ENCODE measurements at regions not wholly inside any gene's neighbourhood (a gene's known extent, or its start where the extent isn't known, plus 50 kb on each side); places are given as distances from the start of the nearest gene placed in this dataset.

- no peaks in the 10 kb centered on the region for H3K27me3 ChIP-seq (ENCODE audit: insufficient read depth, low read length)
- peaks cover 20% of the 10 kb centered on the region; the same call in 1 of the 2 replicates for H3K9me3 ChIP-seq (ENCODE audit: insufficient read depth, low read depth, low read length)
- H3K9ac ChIP-seq (ENCODE audit: low read depth, low read length), result no peak overlapping the region
- peaks cover 15% of the 10 kb centered on the region; the same call in 1 of the 2 replicates for H3K4me1 ChIP-seq (ENCODE audit: insufficient read depth, low read length)
- no peak overlapping the region for H3K27ac ChIP-seq (ENCODE audit: low read length)
- no peak overlapping the region for H3K4me3 ChIP-seq (ENCODE audit: low read length)
- no peaks in the 10 kb centered on the region; the same call in 1 of the 2 replicates for H3K36me3 ChIP-seq (ENCODE audit: insufficient read depth, low read depth, low read length)
These were observed 744.9 kb upstream of the B3GALT2 start for GRCh38 chr1:193931356-193931755.

GRCh38 chr1:193929374-193930033, 743.1 kb upstream of the B3GALT2 start:
- Histone ChIP-seq H3K4me1 (ENCODE audit: insufficient read depth, low read length) (peaks cover 15% of the 10 kb centered on the region; the same call in 1 of the 2 replicates), H3K36me3 (ENCODE audit: insufficient read depth, low read depth, low read length) (no peaks in the 10 kb centered on the region; the same call in 1 of the 2 replicates), H3K9ac (ENCODE audit: low read depth, low read length) (no peak overlapping the region), H3K27me3 (ENCODE audit: insufficient read depth, low read length) (no peaks in the 10 kb centered on the region), H3K4me3 (ENCODE audit: low read length) (no peak overlapping the region; the same call in 1 of the 2 replicates), H3K27ac (ENCODE audit: low read length) (no peak overlapping the region), H3K9me3 (ENCODE audit: insufficient read depth, low read depth, low read length) (peaks cover 15% of the 10 kb centered on the region; the same call in 1 of the 2 replicates)

- Histone ChIP-seq H3K27ac (ENCODE audit: low read length) (no peak overlapping the region), H3K4me3 (ENCODE audit: low read length) (no peak overlapping the region), H3K27me3 (ENCODE audit: insufficient read depth, low read length) (no peaks in the 10 kb centered on the region), H3K9ac (ENCODE audit: low read depth, low read length) (no peak overlapping the region), H3K4me1 (ENCODE audit: insufficient read depth, low read length) (peaks cover 15% of the 10 kb centered on the region; the same call in 1 of the 2 replicates), H3K9me3 (ENCODE audit: insufficient read depth, low read depth, low read length) (peaks cover 15% of the 10 kb centered on the region; the same call in 1 of the 2 replicates), H3K36me3 (ENCODE audit: insufficient read depth, low read depth, low read length) (no peaks in the 10 kb centered on the region; the same call in 1 of the 2 replicates)
These were observed 741.1 kb upstream of the B3GALT2 start for GRCh38 chr1:193927550-193927949.

- no peak overlapping the region for H3K9ac ChIP-seq (ENCODE audit: low read depth, low read length)
- H3K27me3 ChIP-seq (ENCODE audit: insufficient read depth, low read length), result no peaks in the 10 kb centered on the region
- peaks cover 15% of the 10 kb centered on the region; the same call in 1 of the 2 replicates for H3K4me1 ChIP-seq (ENCODE audit: insufficient read depth, low read length)
- peaks cover 15% of the 10 kb centered on the region; the same call in 1 of the 2 replicates for H3K9me3 ChIP-seq (ENCODE audit: insufficient read depth, low read depth, low read length)
- no peak overlapping the region for H3K27ac ChIP-seq (ENCODE audit: low read length)
- no peak overlapping the region for H3K4me3 ChIP-seq (ENCODE audit: low read length)
- H3K36me3 ChIP-seq (ENCODE audit: insufficient read depth, low read depth, low read length), result no peaks in the 10 kb centered on the region; the same call in 1 of the 2 replicates
These were observed 740.5 kb upstream of the B3GALT2 start for GRCh38 chr1:193926956-193927355.

- Histone ChIP-seq H3K27me3 (ENCODE audit: insufficient read depth, low read length) (no peaks in the 10 kb centered on the region), H3K9me3 (ENCODE audit: insufficient read depth, low read depth, low read length) (no peaks in the 10 kb centered on the region; the same call in 1 of the 2 replicates), H3K4me1 (ENCODE audit: insufficient read depth, low read length) (peaks cover 10% of the 10 kb centered on the region), H3K27ac (ENCODE audit: low read length) (no peak overlapping the region), H3K9ac (ENCODE audit: low read depth, low read length) (no peak overlapping the region), H3K36me3 (ENCODE audit: insufficient read depth, low read depth, low read length) (no peaks in the 10 kb centered on the region), H3K4me3 (ENCODE audit: low read length) (no peak overlapping the region)
These were observed 733.4 kb upstream of the B3GALT2 start for GRCh38 chr1:193919827-193920226.

DNA sequence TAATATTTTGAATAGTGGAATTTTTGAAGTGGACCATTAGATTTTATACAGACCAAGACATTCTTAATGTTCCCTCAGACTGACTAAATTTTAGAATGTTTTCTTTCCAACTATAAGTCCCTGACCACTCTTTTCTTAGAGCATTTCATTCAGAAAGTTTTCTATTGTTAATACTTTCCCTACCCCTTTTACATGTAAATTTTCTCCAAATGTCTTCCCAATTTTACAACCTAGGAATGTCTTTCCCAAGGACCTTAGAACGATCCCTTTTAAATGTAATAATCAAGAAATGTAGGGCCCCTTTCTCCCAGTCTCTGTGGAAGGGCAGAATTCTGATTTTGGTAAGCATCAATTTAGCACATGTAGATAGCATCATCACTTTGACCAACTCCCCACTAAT, 730.0 kb upstream of the B3GALT2 start:
- no peaks in the 10 kb centered on the region for H3K9me3 ChIP-seq (ENCODE audit: insufficient read depth, low read depth, low read length)
- H3K4me3 ChIP-seq (ENCODE audit: low read length), result no peak overlapping the region
- no peaks in the 10 kb centered on the region for H3K36me3 ChIP-seq (ENCODE audit: insufficient read depth, low read depth, low read length)
- no peak overlapping the region for H3K9ac ChIP-seq (ENCODE audit: low read depth, low read length)
- H3K27me3 ChIP-seq (ENCODE audit: insufficient read depth, low read length), result no peaks in the 10 kb centered on the region
- no peak overlapping the region for H3K27ac ChIP-seq (ENCODE audit: low read length)
- peaks cover 10% of the 10 kb centered on the region for H3K4me1 ChIP-seq (ENCODE audit: insufficient read depth, low read length)

GRCh38 chr1:193914871-193915270, 728.5 kb upstream of the B3GALT2 start:
- Histone ChIP-seq H3K9ac (ENCODE audit: low read depth, low read length) (no peak overlapping the region), H3K27ac (ENCODE audit: low read length) (no peak overlapping the region), H3K27me3 (ENCODE audit: insufficient read depth, low read length) (no peaks in the 10 kb centered on the region), H3K4me1 (ENCODE audit: insufficient read depth, low read length) (peaks cover 10% of the 10 kb centered on the region), H3K4me3 (ENCODE audit: low read length) (no peak overlapping the region), H3K36me3 (ENCODE audit: insufficient read depth, low read depth, low read length) (no peaks in the 10 kb centered on the region), H3K9me3 (ENCODE audit: insufficient read depth, low read depth, low read length) (no peaks in the 10 kb centered on the region)

DNA sequence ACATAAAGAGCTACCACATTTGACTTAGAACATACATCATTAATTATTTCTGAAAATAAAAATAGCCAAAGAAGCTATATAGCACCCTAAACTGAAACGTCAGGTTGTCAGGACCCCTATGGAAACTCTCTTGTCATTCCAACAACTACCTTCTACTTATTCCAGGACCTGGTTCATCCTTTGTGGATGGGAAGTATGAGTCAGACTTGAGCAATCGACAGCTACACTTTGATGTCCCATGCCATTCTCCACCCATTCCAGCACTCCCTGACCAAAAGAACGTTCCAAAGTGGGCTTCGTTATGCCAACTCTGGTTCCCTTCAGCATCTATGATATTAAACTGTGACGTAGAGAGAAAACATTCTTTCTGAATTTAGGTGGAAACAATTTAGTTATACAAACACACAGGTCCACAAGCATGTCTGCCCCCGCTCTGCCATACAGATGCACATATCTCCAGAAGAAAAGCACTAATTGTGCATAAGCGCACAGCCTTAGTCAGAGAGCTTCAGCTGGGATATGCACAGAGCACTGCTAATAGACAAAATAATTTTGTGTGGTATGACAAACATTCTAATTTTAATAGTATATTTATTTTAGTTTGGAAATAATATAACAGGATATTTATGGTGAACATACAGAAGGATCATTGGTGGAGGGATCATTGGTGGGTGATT, 723.1 kb upstream of the B3GALT2 start:
- H3K9me3 ChIP-seq (ENCODE audit: insufficient read depth, low read depth, low read length), result no peaks in the 10 kb centered on the region
- H3K27ac ChIP-seq (ENCODE audit: low read length), result no peak overlapping the region
- no peak overlapping the region for H3K4me3 ChIP-seq (ENCODE audit: low read length)
- no peaks in the 10 kb centered on the region for H3K36me3 ChIP-seq (ENCODE audit: insufficient read depth, low read depth, low read length)
- H3K9ac ChIP-seq (ENCODE audit: low read depth, low read length), result no peak overlapping the region
- H3K27me3 ChIP-seq (ENCODE audit: insufficient read depth, low read length), result no peaks in the 10 kb centered on the region
- no peaks in the 10 kb centered on the region for H3K4me1 ChIP-seq (ENCODE audit: insufficient read depth, low read length)

GRCh38 chr1:193905288-193906085, 719.1 kb upstream of the B3GALT2 start:
- no peak overlapping the region for H3K27ac ChIP-seq (ENCODE audit: low read length)
- no peaks in the 10 kb centered on the region for H3K9me3 ChIP-seq (ENCODE audit: insufficient read depth, low read depth, low read length)
- no peaks in the 10 kb centered on the region for H3K36me3 ChIP-seq (ENCODE audit: insufficient read depth, low read depth, low read length)
- H3K9ac ChIP-seq (ENCODE audit: low read depth, low read length), result no peak overlapping the region
- no peaks in the 10 kb centered on the region for H3K27me3 ChIP-seq (ENCODE audit: insufficient read depth, low read length)
- H3K4me3 ChIP-seq (ENCODE audit: low read length), result no peak overlapping the region
- H3K4me1 ChIP-seq (ENCODE audit: insufficient read depth, low read length), result no peaks in the 10 kb centered on the region

GRCh38 chr1:193891788-193892187, 705.4 kb upstream of the B3GALT2 start:
- H3K9ac ChIP-seq (ENCODE audit: low read depth, low read length), result no peak overlapping the region
- no peaks in the 10 kb centered on the region for H3K27me3 ChIP-seq (ENCODE audit: insufficient read depth, low read length)
- no peaks in the 10 kb centered on the region for H3K9me3 ChIP-seq (ENCODE audit: insufficient read depth, low read depth, low read length)
- no peak overlapping the region for H3K4me3 ChIP-seq (ENCODE audit: low read length)
- H3K4me1 ChIP-seq (ENCODE audit: insufficient read depth, low read length), result no peaks in the 10 kb centered on the region
- no peak overlapping the region for H3K27ac ChIP-seq (ENCODE audit: low read length)
- no peaks in the 10 kb centered on the region for H3K36me3 ChIP-seq (ENCODE audit: insufficient read depth, low read depth, low read length)

GRCh38 chr1:193890935-193891334, 704.5 kb upstream of the B3GALT2 start:
- Histone ChIP-seq H3K27ac (ENCODE audit: low read length) (no peak overlapping the region), H3K9me3 (ENCODE audit: insufficient read depth, low read depth, low read length) (no peaks in the 10 kb centered on the region), H3K36me3 (ENCODE audit: insufficient read depth, low read depth, low read length) (no peaks in the 10 kb centered on the region), H3K27me3 (ENCODE audit: insufficient read depth, low read length) (no peaks in the 10 kb centered on the region), H3K9ac (ENCODE audit: low read depth, low read length) (no peak overlapping the region), H3K4me1 (ENCODE audit: insufficient read depth, low read length) (no peaks in the 10 kb centered on the region), H3K4me3 (ENCODE audit: low read length) (no peak overlapping the region)
